ENCODE measurements at regions not wholly inside any gene's neighbourhood (a gene's known extent, or its start where the extent isn't known, plus 50 kb on each side); places are given as distances from the start of the nearest gene placed in this dataset.
"Not testable (repeated sequence)": the region's sequence is repeated elsewhere in the genome, so short reads cannot be mapped to it uniquely, and the experiment has no call there.

GRCh38 chr22:22120160-22120559, 124.4 kb upstream of the VPREB1 start:
- DNase-seq (ENCODE audit: low spot score): no peak

- no peak for DNase-seq (ENCODE audit: low spot score)
Measured at GRCh38 chr22:22118987-22119386, 125.6 kb upstream of the VPREB1 start.

DNA sequence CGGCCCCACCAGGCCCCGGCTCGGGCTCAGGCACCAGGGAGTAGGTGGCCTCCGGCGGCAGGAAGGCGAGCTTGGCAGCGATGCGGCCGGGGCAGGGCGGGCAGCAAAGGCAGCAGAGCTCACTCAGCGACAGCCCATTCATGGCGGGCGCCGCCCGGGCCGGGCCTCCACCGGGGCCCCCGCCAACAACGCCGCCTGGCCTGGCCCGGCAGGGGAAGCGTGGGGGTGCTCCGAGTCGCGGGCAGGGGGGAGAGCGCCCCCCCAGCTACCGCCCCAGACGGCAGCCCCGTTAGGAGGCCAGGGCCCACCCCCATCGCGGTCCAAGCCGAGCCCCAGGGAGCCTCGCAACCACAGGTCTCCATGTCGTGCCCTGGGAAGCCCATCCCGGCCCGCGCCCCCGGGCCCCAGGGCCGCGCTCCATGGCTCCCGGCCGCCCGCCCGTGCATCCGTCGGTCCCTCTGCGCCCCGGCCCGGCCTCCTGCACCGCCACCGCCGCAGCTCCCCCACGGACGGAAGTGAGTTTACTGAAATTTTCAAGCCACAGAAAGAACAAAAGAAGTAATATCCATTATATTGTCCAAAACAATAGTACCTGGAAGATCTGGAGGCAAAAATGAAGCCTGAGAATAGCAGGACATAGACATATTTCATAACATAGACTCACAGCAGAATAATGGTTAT, 126.6 kb upstream of the VPREB1 start:
- not testable (repeated sequence) for DNase-seq (ENCODE audit: low spot score)

DNA sequence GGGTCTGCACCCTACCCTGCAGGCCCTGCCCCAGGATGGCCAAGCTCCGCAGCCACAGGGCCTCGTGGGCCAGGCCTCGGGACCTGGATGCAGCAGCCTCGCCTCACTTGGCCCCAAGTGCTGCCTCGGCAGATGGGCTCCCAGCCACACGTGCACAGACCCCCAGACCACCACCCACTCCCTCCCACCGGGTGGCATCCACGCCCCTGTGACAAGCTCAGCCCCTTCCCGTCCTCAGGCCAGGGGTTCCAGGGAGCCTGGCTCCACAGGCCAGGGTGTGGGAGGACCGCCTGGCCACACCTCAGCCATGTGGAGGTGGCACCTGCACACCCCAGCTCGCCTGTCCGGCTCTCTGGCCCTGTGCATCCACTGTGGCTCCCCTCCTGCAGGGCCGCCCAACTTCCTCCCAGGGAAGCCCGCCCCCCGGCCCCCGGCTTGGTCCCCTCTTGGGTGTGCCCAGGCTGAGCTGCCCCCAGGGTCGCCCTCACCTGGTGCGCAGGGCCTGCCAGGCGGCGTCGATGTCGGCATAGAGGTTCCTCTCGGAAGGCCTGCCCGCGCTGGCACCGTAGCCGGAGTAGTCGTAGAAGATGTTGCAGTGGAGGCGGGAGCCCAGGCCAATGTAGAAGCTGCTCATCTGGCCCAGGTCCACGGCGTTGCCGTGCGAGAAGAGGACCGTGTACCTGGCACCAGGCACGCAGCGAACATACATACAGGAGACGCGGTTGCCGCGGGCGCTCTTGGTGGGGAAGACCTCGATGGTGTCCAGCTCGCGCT, 127.4 kb upstream of the VPREB1 start:
- DNase-seq (ENCODE audit: low spot score): not testable (repeated sequence)

DNA sequence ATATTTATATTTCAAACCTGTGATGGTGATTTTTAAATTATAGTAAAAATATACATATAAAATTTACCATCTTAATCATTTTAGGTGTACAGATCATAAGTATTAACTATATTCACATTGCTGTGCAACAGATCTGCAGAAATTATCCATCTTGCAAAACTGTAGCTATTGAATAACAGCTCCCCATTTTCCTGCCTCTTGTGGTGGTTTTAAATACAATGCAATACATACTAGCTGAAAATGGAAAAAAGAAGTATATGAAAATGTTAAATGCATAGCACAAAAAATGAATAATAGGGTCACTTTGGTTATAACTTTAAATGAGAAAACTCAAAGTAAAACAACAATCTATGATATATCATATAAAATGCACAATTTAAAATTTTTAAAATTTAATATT, 130.9 kb upstream of the VPREB1 start:
- DNase-seq (ENCODE audit: low spot score): no peak

DNA sequence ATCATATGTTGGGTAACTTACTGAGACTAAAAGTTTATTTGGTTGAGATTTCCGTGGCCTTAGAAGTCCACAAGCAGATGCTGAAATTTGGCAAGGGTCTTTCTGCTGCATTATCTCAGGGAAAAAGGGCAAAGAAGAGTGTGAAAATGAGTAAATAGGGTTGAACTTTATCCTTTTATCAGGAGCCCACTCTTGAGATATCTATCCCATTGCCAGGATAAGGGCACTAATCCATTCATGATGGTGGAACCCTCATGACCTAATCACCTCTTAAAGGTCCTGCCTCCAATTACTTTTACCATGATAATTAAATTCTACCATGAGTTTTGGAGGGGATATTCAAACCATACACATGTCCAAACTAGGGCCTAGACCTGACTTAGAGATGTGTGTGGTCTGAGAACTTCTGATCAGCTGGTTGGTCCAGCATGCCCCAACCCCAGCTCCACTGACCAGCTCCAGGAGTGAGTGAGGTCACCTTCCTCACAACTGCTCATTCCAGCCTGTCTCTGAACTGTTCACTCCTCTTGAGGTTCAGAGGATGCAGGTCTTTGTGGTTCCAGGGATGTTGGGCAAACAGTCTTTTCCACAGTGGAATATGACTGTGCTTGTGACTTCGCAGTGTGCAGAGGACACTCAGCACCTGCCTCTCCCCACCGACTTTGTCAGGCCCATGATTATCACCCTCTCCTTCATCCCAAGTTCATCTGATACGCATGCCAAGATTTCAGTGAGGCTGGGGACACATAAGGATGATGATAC, 130.1 kb upstream of the TOP3B start:
- DNase-seq (ENCODE audit: low spot score): no peak

DNA sequence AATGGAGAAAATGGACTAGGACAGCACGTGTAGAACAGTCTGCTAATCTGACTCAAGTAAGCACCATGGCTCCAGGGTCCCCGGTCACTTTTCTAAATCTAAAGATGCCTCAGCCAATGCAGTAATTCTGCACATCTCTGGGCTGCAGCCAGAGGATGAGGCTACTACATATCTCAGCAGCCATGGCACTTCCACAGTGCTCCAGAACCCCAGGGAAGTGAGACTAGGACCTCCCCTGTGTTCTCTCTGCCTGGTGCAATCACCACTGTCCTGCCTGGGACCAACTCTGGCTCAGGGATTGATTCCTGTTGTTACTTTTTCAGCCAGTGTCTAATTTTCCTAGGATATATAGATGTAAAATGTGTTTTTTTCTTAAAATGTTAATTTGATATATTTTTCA, 129.4 kb upstream of the TOP3B start:
- no peak for DNase-seq (ENCODE audit: low spot score)

DNA sequence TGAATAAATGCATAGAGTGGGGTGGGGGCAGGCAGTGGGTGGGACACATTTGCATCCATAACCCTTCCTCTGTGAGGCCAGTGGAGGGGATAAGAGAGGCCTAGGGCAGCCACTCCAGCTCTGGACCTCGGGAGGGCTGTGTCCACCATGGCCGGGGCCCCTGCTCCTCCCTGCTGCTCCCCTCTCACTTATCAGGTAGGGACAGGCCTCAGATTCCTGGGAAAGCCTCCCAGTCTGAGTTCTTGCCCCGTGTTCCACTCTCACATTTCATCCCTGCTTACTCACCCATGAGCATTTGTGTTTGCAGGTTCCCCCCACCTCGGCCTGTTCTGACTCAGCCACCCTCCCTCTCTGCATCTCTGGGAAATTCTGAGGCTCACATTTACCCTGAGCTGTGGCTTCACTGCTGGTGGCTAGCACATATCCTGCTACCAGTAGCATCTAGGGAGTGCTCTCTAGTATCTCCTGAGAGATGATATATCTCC, 128.7 kb upstream of the TOP3B start:
- DNase-seq (ENCODE audit: low spot score): no peak

GRCh38 chr22:22110548-22111266, 128.1 kb upstream of the TOP3B start:
- DNase-seq (ENCODE audit: low spot score): no peak

DNA sequence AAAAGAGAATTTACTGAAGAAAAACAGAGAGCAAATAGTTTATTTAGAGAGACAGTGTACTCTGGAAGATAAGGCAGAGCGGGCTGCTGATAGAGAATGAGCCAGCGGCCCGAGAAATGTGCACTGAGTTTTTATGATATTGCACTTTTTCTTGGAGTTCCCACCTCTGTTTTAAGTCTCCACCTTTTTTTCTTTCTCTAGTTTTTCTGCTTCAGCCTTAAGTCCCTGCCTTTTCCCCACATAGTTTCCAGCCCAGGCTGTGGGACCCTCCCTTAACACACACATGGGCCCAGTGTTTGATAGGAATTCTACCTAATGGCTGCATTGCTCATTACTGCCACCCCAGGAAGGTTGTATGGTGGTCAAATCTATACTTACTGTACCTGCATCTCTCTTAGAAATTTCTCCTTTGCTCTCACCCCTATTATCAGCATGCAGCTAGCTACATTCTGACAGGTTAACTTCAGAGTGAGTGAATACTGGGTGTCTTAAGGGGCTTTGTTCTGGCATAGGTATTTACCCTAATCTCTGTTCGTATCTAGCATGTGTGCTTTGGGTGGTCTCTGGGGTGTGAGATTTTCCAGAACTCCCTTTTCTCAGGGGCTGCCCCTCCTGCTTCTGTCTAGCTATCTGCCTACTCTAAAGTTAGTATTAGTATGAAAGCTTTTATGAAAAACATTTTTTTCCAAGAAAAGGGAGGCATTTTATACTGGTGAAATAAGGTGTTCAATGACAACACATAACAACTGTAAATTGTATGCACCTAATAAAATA, 127.3 kb upstream of the TOP3B start:
- DNase-seq (ENCODE audit: low spot score): no peak

GRCh38 chr22:22106855-22107254, 124.3 kb upstream of the TOP3B start:
- DNase-seq (ENCODE audit: low spot score): no peak

GRCh38 chr22:22105364-22105763, 122.8 kb upstream of the TOP3B start:
- no peak for DNase-seq (ENCODE audit: low spot score)

- no peak for DNase-seq (ENCODE audit: low spot score)
Measured at GRCh38 chr22:22103078-22103875, 120.7 kb upstream of the TOP3B start.

DNA sequence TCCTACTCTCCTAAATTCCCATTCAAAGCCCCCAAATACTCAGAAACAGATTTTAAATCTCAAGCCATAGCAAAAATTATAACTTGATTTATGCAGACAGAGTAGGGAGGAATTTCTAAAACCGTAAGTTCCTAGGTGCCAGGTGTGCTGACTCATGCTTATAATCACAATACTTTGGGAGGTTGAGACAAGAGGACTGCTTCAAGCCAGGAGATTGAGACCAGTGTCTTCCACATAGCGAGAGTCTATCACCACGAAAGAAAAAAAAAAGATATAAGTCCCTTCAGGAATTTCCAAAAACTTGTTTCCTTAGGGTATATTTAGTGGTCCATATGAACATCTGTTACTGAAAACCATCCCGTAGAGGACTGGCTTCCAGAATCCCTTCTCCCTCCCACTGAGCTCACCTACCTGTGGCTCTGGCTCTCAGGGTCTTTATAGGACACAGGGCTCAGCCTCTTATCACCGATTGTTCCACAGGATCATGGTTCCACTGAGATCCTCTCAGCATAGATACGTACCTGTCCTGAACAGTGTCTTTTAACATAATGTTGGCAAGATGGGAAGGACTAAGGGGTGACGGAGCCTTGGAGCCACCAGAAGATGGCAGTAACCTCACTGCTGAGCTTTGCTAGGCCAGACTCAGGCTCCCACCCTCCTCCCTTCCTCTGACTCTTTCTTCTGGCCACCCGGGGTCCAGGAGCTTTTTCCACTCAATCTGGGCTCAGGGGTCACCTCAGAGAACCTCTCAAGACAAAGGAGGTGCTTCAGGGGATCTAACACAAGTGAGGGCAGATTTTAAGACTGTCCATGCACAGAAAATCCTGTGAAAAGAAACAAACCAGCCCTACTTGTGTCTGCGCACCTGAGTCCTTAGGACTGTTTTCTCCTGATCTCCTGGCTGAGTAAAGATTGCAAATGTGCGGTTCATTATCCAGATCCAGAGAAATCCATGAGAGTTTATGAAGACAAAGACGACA, 117.5 kb upstream of the TOP3B start:
- DNase-seq (ENCODE audit: low spot score): no peak

DNA sequence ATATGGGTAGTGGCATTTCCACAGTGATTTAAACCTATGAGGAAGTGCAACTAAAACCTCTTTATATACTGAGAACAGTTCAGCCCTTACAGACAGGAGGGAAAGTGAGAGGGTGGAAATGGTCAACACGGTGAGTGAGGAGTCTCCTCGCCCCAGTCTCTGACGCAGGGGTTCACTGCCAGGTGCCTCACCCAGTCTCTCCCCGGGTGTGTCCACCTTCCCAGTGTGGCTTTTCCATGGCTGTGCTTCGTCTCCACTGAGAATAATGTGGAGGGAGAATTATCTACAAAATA, 116.6 kb upstream of the TOP3B start:
- DNase-seq (ENCODE audit: low spot score): no peak

DNA sequence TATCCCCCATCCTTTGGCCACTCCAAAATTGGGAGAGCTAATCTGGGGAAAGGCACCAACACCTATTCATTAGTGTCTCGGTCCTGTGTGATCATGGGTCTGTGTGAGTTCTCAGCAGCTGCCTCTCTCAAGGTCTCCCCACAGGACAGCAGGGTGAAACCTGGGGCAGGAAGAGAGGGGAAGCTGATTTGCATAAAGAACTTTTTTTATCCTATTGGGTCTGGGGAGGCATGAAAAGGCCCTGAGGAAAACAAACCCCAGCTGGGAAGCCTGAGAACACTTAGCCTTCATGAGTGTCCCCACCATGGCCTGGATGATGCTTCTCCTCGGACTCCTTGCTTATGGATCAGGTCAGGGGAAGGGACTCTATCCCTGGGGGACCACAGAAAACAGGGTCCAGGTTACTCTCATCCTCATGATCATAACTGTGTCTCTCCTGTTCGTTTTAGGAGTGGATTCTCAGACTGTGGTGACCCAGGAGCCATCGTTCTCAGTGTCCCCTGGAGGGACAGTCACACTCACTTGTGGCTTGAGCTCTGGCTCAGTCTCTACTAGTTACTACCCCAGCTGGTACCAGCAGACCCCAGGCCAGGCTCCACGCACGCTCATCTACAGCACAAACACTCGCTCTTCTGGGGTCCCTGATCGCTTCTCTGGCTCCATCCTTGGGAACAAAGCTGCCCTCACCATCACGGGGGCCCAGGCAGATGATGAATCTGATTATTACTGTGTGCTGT, 116.0 kb upstream of the TOP3B start:
- no peak for DNase-seq (ENCODE audit: low spot score)

DNA sequence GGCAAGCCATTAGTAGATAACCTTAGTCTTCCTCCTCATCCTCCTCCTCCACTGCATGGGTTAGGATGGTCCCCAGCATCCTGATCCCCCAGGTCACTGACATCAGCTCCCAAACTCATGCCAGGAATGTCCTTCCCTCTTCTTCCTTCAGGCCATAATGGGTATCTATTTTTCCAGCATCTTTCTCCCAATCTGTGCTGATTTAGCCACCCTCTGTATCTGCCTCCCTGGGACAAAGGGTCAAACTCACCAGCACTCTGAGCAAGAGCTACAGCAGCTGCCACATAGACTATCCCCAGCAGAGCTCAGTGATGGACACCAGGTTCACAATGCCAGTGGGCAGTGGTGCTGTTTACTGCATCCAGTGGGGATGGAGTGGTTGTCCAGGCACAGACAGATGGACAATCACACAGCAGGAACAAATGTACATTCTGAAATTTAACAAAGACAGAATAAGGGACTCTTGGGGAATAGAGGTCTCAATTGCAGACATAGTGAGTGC, 115.2 kb upstream of the TOP3B start:
- DNase-seq (ENCODE audit: low spot score): no peak

DNA sequence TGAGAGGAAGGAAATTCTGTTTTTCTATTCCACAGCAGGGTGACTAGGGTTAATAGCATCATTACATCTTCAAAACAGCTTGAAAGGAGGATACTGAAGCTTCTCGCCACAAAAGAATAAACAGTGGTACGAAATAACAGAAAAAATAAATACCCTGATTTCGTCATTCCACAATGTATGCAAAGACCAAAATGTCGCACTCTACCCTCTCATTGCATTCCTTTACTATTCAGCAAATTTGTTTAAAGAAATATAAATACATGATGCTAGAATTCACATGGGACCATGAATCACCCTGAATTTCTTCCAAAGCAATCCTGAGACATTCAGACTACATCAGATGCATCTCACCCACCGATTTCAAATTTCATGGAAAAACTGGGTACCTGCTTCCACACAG, 112.3 kb upstream of the TOP3B start:
- no peak for DNase-seq (ENCODE audit: low spot score)

Measured in mucosa of gallbladder (tissue), 1 donor.